ENCODE measurements at regions not wholly inside any gene's neighbourhood (a gene's known extent, or its start where the extent isn't known, plus 50 kb on each side); places are given as distances from the start of the nearest gene placed in this dataset.

DNA sequence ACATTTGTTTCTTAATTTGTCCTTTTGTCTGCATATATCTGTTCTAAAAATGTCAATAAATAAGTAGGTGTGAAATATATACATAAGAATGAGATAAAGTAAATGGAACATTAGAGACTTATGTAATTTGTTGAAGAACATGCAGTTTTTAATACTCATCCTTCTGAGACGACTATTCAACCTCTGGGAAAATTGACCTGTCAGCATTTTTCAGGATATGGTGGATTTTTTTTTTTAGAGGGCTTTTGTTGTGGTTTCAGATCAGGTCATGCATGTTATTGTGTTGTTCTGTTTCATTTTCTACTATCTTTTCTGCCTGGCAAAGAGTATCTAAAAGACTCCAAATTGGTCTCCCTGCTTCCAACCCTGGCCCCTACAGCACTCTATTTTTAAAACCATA lies 97.3 kb downstream of the PCDH7 start:
- no peaks in the 10 kb centered on the region; the same call in 1 of the 2 replicates for H3K27me3 Mint-ChIP-seq (ENCODE audit: insufficient read depth)

DNA sequence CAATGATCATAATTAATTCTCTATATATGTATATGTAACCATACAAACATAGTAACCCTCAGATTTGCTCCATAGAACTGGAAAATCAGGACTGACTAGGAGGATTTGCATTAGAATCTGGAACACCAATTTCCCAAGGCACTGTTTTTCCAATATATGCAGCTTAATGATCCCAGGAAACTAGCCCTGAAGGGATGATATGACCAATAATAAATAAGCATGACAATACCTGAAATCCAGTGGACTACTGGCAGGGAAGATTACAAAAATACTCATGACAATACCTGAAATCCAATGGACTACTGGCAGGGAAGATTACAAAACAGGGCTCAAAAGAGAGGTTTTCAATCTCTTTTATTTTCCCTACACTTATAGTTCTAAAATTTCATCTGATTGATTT lies 98.4 kb downstream of the PCDH7 start:
- peaks cover 7% of the 10 kb centered on the region for H3K9me3 Mint-ChIP-seq
- no peak overlapping the region for H3K4me3 Mint-ChIP-seq
- TF ChIP-seq, protein P1, sequence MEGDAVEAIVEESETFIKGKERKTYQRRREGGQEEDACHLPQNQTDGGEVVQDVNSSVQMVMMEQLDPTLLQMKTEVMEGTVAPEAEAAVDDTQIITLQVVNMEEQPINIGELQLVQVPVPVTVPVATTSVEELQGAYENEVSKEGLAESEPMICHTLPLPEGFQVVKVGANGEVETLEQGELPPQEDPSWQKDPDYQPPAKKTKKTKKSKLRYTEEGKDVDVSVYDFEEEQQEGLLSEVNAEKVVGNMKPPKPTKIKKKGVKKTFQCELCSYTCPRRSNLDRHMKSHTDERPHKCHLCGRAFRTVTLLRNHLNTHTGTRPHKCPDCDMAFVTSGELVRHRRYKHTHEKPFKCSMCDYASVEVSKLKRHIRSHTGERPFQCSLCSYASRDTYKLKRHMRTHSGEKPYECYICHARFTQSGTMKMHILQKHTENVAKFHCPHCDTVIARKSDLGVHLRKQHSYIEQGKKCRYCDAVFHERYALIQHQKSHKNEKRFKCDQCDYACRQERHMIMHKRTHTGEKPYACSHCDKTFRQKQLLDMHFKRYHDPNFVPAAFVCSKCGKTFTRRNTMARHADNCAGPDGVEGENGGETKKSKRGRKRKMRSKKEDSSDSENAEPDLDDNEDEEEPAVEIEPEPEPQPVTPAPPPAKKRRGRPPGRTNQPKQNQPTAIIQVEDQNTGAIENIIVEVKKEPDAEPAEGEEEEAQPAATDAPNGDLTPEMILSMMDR (IDR thresholded peaks at IDR 0.05), result no peak
- no peak for DNase-seq
- no peaks in the 10 kb centered on the region; the same call in 1 of the 2 replicates for H3K27me3 Mint-ChIP-seq (ENCODE audit: insufficient read depth)
- H3K27ac Mint-ChIP-seq, result no peak overlapping the region
- H3K4me1 Mint-ChIP-seq (ENCODE audit: low read depth), result no peaks in the 10 kb centered on the region
- H3K36me3 Mint-ChIP-seq (ENCODE audit: low read depth), result no peaks in the 10 kb centered on the region; the same call in 1 of the 2 replicates

More for the DNA sequence above, 97.3 kb downstream of the PCDH7 start:
- no peaks in the 10 kb centered on the region for H3K4me1 Mint-ChIP-seq (ENCODE audit: low read depth)
- H3K9me3 Mint-ChIP-seq, result peaks cover 3% of the 10 kb centered on the region
- TF ChIP-seq, protein P1 (IDR thresholded peaks at IDR 0.05), result no peak
- DNase-seq, result no peak
- H3K27ac Mint-ChIP-seq, result no peak overlapping the region
- no peak overlapping the region for H3K4me3 Mint-ChIP-seq
- H3K36me3 Mint-ChIP-seq (ENCODE audit: low read depth), result no peaks in the 10 kb centered on the region; the same call in 1 of the 2 replicates

DNA sequence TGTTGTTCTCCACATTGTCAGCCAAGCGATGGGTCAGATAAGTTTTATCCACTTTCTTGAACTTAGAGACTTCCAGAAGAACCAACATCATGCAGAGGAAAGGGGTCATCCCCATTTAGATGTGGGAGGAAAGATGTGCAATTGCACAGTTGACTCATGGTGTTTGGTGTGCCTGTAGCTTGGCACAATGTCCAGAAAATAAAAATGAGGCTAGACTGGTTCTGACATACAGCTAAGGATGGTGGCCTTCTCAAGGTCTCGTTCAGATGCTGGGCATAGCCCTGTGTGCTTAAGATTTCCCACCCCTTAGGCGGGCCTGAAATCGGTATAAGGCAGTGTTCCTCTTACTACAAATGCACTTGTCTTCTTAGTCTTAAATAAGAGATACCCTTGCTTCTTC lies 101.1 kb downstream of the PCDH7 start:
- Mint-ChIP-seq H3K9me3 (peaks cover 12% of the 10 kb centered on the region), H3K4me3 (no peak overlapping the region), H3K36me3 (ENCODE audit: low read depth) (no peaks in the 10 kb centered on the region; the same call in 1 of the 2 replicates), H3K4me1 (ENCODE audit: low read depth) (no peaks in the 10 kb centered on the region), H3K27me3 (ENCODE audit: insufficient read depth) (no peaks in the 10 kb centered on the region; the same call in 1 of the 2 replicates), H3K27ac (no peak overlapping the region)
- TF ChIP-seq, protein P1 (IDR thresholded peaks at IDR 0.05), result no peak
- no peak for DNase-seq

DNA sequence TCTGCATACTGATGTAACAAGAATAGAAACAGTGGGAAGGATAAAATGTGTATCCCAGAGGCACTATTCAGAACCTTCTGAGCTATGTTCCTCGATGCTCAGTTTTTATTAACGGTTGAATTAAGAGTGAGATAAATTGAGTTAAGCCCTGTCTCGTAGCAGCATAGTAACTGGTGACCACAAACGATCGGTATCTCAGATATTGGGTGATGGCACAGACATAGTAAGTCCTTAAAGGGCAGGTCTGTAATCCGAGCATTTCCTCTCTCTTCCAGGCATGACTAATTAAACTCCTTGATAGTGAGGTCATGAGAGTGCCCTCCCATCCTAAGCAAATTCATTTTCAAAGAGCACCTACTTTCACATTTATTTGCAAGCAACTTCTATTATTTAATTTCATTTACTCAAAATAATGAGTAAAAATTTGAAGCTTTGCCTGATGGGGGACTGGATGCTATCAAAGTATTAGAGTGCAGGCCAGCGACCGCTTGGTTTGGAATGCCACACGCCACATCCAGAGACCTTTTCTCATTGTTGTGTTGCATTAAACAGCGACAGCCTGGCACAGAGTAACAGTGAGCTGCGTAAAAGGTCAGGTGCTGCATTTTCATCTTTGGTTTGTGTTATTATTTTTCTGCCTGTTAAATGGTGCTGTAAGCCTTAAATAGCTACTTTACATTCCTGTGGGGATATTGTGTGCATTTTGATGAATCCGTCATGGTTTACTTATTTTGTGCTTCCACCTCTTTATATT lies 101.9 kb downstream of the PCDH7 start:
- TF ChIP-seq, protein P1 (IDR thresholded peaks at IDR 0.05), result no peak
- peak; percentile 28 for DNase-seq
- Mint-ChIP-seq H3K27ac (no peak overlapping the region), H3K4me1 (ENCODE audit: low read depth) (no peaks in the 10 kb centered on the region), H3K9me3 (peaks cover 12% of the 10 kb centered on the region), H3K36me3 (ENCODE audit: low read depth) (no peaks in the 10 kb centered on the region; the same call in 1 of the 2 replicates), H3K27me3 (ENCODE audit: insufficient read depth) (no peaks in the 10 kb centered on the region; the same call in 1 of the 2 replicates), H3K4me3 (no peak overlapping the region)

DNA sequence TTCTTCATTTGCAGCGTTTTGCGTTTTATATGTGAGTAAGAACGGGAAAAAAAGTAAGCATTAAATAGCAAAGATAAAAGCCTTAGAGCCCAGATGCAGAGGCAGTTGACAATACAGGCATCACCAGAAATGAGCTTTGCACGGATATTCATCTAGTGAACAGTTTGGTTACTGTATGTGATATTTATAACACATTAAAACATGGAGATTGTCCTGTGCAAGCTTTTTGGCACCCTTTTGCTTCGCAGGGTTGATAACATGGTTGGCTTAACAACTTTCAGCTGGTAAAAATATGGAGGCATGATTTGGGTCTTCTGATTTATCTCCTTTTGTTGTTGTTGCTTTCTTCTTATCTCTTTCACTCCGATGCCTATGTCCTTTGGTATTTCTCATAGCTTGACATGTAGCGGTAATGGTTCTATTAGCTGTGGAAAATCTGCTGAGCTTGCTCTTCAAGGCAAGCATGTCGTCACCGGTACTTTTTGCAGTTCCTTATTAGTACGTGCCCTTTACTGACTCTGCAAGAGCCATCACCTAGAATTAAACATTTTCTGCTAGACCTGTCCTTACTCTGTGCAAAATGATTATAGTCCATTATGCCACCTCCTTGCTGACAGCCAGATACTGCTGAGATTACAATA lies 102.9 kb downstream of the PCDH7 start:
- no peaks in the 10 kb centered on the region for H3K27me3 Mint-ChIP-seq (ENCODE audit: insufficient read depth)
- TF ChIP-seq, protein P1 (IDR thresholded peaks at IDR 0.05), result no peak
- no peak overlapping the region for H3K4me3 Mint-ChIP-seq
- no peaks in the 10 kb centered on the region for H3K4me1 Mint-ChIP-seq (ENCODE audit: low read depth)
- DNase-seq, result no peak
- peaks cover 9% of the 10 kb centered on the region for H3K9me3 Mint-ChIP-seq
- H3K27ac Mint-ChIP-seq, result no peak overlapping the region
- no peaks in the 10 kb centered on the region; the same call in 1 of the 2 replicates for H3K36me3 Mint-ChIP-seq (ENCODE audit: low read depth)

Measured in HFFc6 (cell line).